GM12891 (cell line): ENCODE measurements at regions not wholly inside any gene's neighbourhood (a gene's known extent, or its start where the extent isn't known, plus 50 kb on each side); places are given as distances from the start of the nearest gene placed in this dataset.

ENCODE experiments used
- DNase-seq: peaks from one replicate; pipeline ENCODE4 v3.0.0; 2011; ENCODE audit warnings: low spot score; ENCODE audit not compliant: insufficient read length
- FAIRE-seq: peaks from 2 replicates; lab custom pipeline; 2011; peaks lifted over from hg19 to GRCh38; lab: Jason Lieb, UNC
- PAX5 ChIP-seq: IDR thresholded peaks from 2 replicates; pipeline ENCODE4 v1.6.1; 2011; ENCODE audit warnings: low read length, moderate library complexity, mild to moderate bottlenecking; ENCODE audit not compliant: insufficient read depth, severe bottlenecking
- POLR2A ChIP-seq: IDR thresholded peaks from 2 replicates; pipeline ENCODE4 v1.6.1; 2011; ENCODE audit warnings: low read depth, low read length, control low read depth
- POLR2AphosphoS5 ChIP-seq: IDR thresholded peaks from 2 replicates; pipeline ENCODE4 v1.6.1; 2011; ENCODE audit warnings: low read depth, low read length, control low read depth
- POU2F2 ChIP-seq: IDR thresholded peaks from 2 replicates; pipeline ENCODE4 v1.6.1; 2011; ENCODE audit warnings: low read depth, mild to moderate bottlenecking, control low read depth, low read length, moderate library complexity
- SPI1 ChIP-seq: IDR thresholded peaks from 2 replicates; pipeline ENCODE4 v1.6.1; 2011; ENCODE audit warnings: low read depth, low read length, control low read depth
- TAF1 ChIP-seq: IDR thresholded peaks from 2 replicates; pipeline ENCODE4 v1.6.1; 2011; ENCODE audit warnings: low read depth, low read length, control low read depth

GRCh38 chr5:29122306-29122705 is 2071.2 kb upstream of the CDH6 start:
- FAIRE-seq = no peak
- TF ChIP-seq POLR2AphosphoS5 (no peak), SPI1 (no peak), TAF1 (no peak), PAX5 (no peak)
- no peak for DNase-seq

GRCh38 chr5:29114331-29114768 is 2076.0 kb upstream of the CDH9 start:
- no peak for TF ChIP-seq POLR2AphosphoS5
- TF ChIP-seq POLR2A = no peak
- TF ChIP-seq TAF1 = no peak
- TF ChIP-seq POU2F2 = no peak
- TF ChIP-seq SPI1 = no peak
- no peak for TF ChIP-seq PAX5
- FAIRE-seq (no peak), DNase-seq (no peak)

GRCh38 chr5:29113516-29113915 is 2075.1 kb upstream of the CDH9 start:
- no peak for TF ChIP-seq POLR2AphosphoS5
- TF ChIP-seq POU2F2 = no peak
- TF ChIP-seq PAX5 = no peak
- TF ChIP-seq TAF1 = no peak
- no peak for TF ChIP-seq SPI1
- FAIRE-seq = no peak
- no peak for DNase-seq

- FAIRE-seq = no peak
- TF ChIP-seq SPI1 (peak; percentile 51), POLR2AphosphoS5 (no peak), POLR2A (no peak)
- DNase-seq = no peak
These were observed 2061.2 kb upstream of the CDH9 start for GRCh38 chr5:29099585-29099984.

GRCh38 chr5:29089591-29090130 is 2051.3 kb upstream of the CDH9 start:
- no peak for TF ChIP-seq POLR2AphosphoS5
- FAIRE-seq = no peak
- no peak for DNase-seq

- no peak for FAIRE-seq
- DNase-seq = no peak
- no peak for TF ChIP-seq TAF1
- TF ChIP-seq POLR2A = no peak
- TF ChIP-seq SPI1 = no peak
- TF ChIP-seq POU2F2 = no peak
- no peak for TF ChIP-seq POLR2AphosphoS5
These were observed 2046.8 kb upstream of the CDH9 start for GRCh38 chr5:29085142-29085541.

GRCh38 chr5:29079771-29080170 is 2041.4 kb upstream of the CDH9 start:
- no peak for FAIRE-seq
- TF ChIP-seq POLR2A (no peak), POU2F2 (no peak), TAF1 (no peak), SPI1 (no peak), PAX5 (no peak), POLR2AphosphoS5 (no peak)

GRCh38 chr5:29077451-29077850 is 2039.1 kb upstream of the CDH9 start:
- DNase-seq (no peak), FAIRE-seq (no peak)
- TF ChIP-seq PAX5 = no peak
- no peak for TF ChIP-seq TAF1
- TF ChIP-seq POLR2A = no peak
- no peak for TF ChIP-seq POU2F2
- no peak for TF ChIP-seq POLR2AphosphoS5

More at GRCh38 chr5:29079771-29080170, 2041.4 kb upstream of the CDH9 start:
- no peak for DNase-seq

- no peak for TF ChIP-seq TAF1
- TF ChIP-seq POLR2A = no peak
- no peak for TF ChIP-seq PAX5
- TF ChIP-seq POLR2AphosphoS5 = no peak
- no peak for TF ChIP-seq SPI1
- no peak for TF ChIP-seq POU2F2
These were observed 2030.7 kb upstream of the CDH9 start for GRCh38 chr5:29069104-29069402.

GRCh38 chr5:29061381-29061780 is 2023.0 kb upstream of the CDH9 start:
- DNase-seq (no peak), FAIRE-seq (no peak)
- TF ChIP-seq SPI1 = no peak
- no peak for TF ChIP-seq POU2F2
- no peak for TF ChIP-seq PAX5
- no peak for TF ChIP-seq POLR2A
- no peak for TF ChIP-seq POLR2AphosphoS5
- TF ChIP-seq TAF1 = no peak

More at GRCh38 chr5:29069104-29069402, 2030.7 kb upstream of the CDH9 start:
- DNase-seq = no peak
- no peak for FAIRE-seq

GRCh38 chr5:29054694-29055093 is 2016.3 kb upstream of the CDH9 start:
- FAIRE-seq (no peak), DNase-seq (no peak)
- TF ChIP-seq SPI1 (no peak), TAF1 (no peak), PAX5 (no peak), POLR2A (no peak), POU2F2 (no peak), POLR2AphosphoS5 (no peak)
